NCI-H2107 (cell line): ENCODE measurements at regions not wholly inside any gene's neighbourhood (a gene's known extent, or its start where the extent isn't known, plus 50 kb on each side); places are given as distances from the start of the nearest gene placed in this dataset.

ENCODE experiments used
- DNase-seq: peaks from one replicate; lab custom pipeline; 2025; lab: John Stamatoyannopoulos, UW

GRCh38 chr18:51588616-51589015, 391.1 kb upstream of the MEX3C start:
- no peak for DNase-seq

GRCh38 chr18:51593931-51594330, 396.4 kb upstream of the MEX3C start:
- DNase-seq = no peak

- DNase-seq = no peak
These were observed 405.6 kb upstream of the MEX3C start for GRCh38 chr18:51603111-51603510.

- no peak for DNase-seq
These were observed 406.1 kb upstream of the MEX3C start for GRCh38 chr18:51603551-51603950.

- no peak for DNase-seq
These were observed 413.0 kb upstream of the MEX3C start for GRCh38 chr18:51610481-51610880.

GRCh38 chr18:51611326-51611725, 413.8 kb upstream of the MEX3C start:
- no peak for DNase-seq

- no peak for DNase-seq
These were observed 416.6 kb upstream of the MEX3C start for GRCh38 chr18:51614033-51614432.

- no peak for DNase-seq
These were observed 417.6 kb upstream of the MEX3C start for GRCh38 chr18:51614967-51615571.

- DNase-seq = no peak
These were observed 419.7 kb upstream of the MEX3C start for GRCh38 chr18:51617167-51617566.

- DNase-seq = no peak
These were observed 420.2 kb upstream of the MEX3C start for GRCh38 chr18:51617572-51618260.

GRCh38 chr18:51619283-51619682, 421.8 kb upstream of the MEX3C start:
- DNase-seq = no peak

GRCh38 chr18:51621113-51621863, 423.8 kb upstream of the MEX3C start:
- peak; percentile 74 for DNase-seq

GRCh38 chr18:51621864-51622160, 424.3 kb upstream of the MEX3C start:
- DNase-seq = no peak

GRCh38 chr18:51622702-51623101, 425.2 kb upstream of the MEX3C start:
- DNase-seq = no peak

- DNase-seq = no peak
These were observed 426.2 kb upstream of the MEX3C start for GRCh38 chr18:51623653-51624052.

GRCh38 chr18:51630706-51631105, 433.2 kb upstream of the MEX3C start:
- no peak for DNase-seq

- DNase-seq = no peak
These were observed 440.4 kb upstream of the MEX3C start for GRCh38 chr18:51637881-51638280.

GRCh38 chr18:51639541-51639940, 442.1 kb upstream of the MEX3C start:
- DNase-seq = no peak

- no peak for DNase-seq
These were observed 446.0 kb upstream of the MEX3C start for GRCh38 chr18:51643483-51643882.

- DNase-seq = no peak
These were observed 448.1 kb upstream of the MEX3C start for GRCh38 chr18:51645607-51646006.

- DNase-seq = no peak
These were observed 449.9 kb upstream of the MEX3C start for GRCh38 chr18:51647346-51647745.

GRCh38 chr18:51647942-51648341, 450.5 kb upstream of the MEX3C start:
- no peak for DNase-seq

GRCh38 chr18:51649796-51650195, 452.3 kb upstream of the MEX3C start:
- DNase-seq = no peak

- DNase-seq = no peak
These were observed 454.3 kb upstream of the MEX3C start for GRCh38 chr18:51651761-51652160.
